AG10803 (cell line): ENCODE measurements at regions not wholly inside any gene's neighbourhood (a gene's known extent, or its start where the extent isn't known, plus 50 kb on each side); places are given as distances from the start of the nearest gene placed in this dataset.

Experiments used
- DNase-seq: peaks from one replicate; pipeline ENCODE4 v3.0.0; 2010; ENCODE audit warnings: low read depth
- H3K4me3 ChIP-seq: 2 replicates; pipeline ENCODE4 v1.5.1; 2011; ENCODE audit warnings: mild to moderate bottlenecking, low read length, control low read depth
- CTCF ChIP-seq: conservative IDR thresholded peaks from 2 replicates; pipeline ENCODE4 v1.5.1; 2011; ENCODE audit warnings: mild to moderate bottlenecking, low read length, control low read depth, inconsistent platforms

DNA sequence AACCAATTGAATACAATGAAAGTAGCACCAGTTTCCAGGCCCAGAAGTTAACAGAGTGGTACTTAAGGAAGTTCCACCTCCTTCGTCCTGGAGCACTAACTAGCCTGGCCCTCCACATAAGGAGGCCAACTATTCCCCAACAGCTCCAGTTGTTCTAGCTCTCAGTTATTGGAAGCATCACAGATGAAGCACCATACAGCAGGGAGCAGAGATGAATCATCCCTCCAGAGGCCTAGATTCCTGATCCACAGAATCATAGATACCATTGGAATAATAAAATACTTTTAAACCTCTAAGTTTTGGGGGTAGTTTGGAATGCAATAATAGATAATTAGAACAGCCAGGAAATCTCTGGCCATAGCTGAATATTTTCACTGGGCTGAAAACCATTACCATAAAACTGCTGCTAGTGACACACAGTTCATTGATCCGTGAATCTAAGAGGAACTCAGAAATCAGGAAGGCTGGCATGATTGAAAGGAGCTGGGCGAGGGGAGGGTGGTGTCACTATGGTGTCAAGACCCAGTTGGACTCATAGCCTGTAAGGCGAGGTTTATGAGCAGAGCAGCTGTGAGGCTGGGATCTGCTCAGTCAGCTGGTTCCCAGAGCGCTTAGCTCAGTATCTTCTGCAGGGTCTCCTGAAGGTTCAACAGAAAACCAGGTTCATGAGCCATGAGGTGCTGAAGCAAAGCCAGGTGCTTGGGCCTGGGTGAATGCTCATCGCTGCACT lies 371.4 kb upstream of the TMTC1 start:
- no peak for TF ChIP-seq CTCF
- DNase-seq, result peak; percentile 46
- H3K4me3 ChIP-seq, result no peak overlapping the region

GRCh38 chr12:30153981-30154380 lies 370.2 kb upstream of the TMTC1 start:
- no peak overlapping the region for H3K4me3 ChIP-seq
- DNase-seq, result no peak
- TF ChIP-seq CTCF, result no peak

DNA sequence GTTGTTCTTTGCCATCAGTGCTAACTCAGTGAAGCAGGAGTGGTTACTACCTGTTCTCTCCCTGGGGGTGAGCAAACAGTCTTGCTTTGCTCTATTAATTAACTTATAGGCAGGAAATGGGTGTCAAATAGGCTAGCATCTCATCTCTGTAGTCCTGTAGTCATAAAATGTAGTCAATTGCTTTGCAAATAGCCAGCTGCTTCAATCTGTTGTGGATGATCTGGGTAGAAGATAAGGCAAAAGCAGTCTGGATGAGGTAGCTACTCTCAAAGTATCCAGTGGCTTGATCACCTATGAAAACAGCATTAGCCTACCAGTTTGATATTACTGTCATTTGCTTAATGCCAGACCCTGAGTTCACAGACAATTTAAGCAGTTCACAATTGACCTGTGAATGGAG lies 369.0 kb upstream of the TMTC1 start:
- DNase-seq, result no peak
- TF ChIP-seq CTCF, result no peak
- no peak overlapping the region for H3K4me3 ChIP-seq

- no peak for TF ChIP-seq CTCF
- no peak for DNase-seq
- no peak overlapping the region for H3K4me3 ChIP-seq
These were observed 368.1 kb upstream of the TMTC1 start for GRCh38 chr12:30151831-30152230.

GRCh38 chr12:30146561-30146960 lies 362.8 kb upstream of the TMTC1 start:
- no peak overlapping the region for H3K4me3 ChIP-seq
- no peak for DNase-seq
- TF ChIP-seq CTCF, result no peak

DNA sequence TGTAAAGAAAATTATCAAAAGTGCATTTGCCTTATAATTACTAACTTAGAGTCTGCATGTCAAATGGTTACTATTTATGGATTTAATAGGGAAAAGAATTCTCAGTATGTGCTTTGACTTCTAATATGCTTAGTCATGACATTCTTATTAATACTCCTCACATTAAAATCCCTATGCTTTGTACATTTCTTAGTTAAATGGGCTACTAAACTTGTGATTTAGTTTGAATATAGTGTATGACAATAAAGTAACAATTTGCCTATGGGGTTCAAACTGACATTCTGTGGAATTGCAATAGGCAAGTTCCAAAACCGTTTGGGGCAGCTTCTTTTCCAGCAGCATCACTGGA lies 361.9 kb upstream of the TMTC1 start:
- TF ChIP-seq CTCF, result no peak
- no peak for DNase-seq

DNA sequence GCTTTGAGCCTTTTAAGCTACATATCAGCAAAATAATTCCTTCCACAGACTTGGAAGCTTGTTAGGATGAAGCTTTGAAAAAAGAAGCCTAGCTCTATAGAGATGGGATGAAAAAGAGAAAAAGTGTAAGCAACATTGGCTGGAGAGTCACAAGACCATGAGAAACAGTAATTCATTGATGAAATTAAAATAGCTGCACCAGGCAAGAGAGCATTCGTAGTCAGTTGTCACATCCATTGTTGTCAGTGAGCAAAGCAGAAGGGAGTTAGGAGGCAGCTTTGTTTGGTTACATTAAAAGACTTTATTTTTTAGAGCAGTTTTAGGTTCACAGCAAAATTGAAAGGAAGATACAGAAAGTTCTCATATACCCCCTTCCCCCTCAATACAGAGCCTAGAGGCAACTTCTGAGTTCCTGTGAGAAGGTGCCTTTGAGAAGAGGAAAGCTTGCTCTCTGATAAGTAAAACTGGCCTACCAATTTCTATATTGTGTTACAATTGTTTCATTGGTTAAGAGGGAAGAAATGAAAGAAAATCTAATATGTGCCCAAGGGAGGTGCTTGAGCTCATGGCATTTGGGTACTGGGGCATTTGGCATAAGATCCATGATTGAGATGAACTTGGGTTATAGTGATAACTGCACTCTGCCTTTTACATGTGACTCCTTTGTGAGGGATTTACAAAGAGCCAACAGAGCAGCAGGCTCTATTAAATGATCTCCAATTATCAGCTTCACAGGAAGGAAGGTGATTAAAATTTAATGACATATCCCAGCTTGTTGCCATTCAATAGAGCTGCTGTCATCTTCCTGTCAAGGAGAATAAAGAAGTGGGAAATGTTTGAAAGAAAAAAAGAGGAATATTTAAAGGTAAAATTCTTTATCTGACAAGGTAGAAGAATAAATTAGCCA lies 361.3 kb upstream of the TMTC1 start:
- no peak for DNase-seq
- H3K4me3 ChIP-seq, result no peak overlapping the region
- no peak for TF ChIP-seq CTCF

More for the DNA sequence above, 361.9 kb upstream of the TMTC1 start:
- no peak overlapping the region for H3K4me3 ChIP-seq
